DMS153 (cell line): ENCODE measurements at regions not wholly inside any gene's neighbourhood (a gene's known extent, or its start where the extent isn't known, plus 50 kb on each side); places are given as distances from the start of the nearest gene placed in this dataset.

Experiments used
- DNase-seq: peaks from one replicate; lab custom pipeline; 2025; lab: John Stamatoyannopoulos, UW

- no peak for DNase-seq
Measured at GRCh38 chr4:18880871-18881270, 859.3 kb upstream of the LCORL start.

- DNase-seq, result no peak
Measured at GRCh38 chr4:18878561-18878960, 857.0 kb upstream of the LCORL start.

GRCh38 chr4:18869166-18869565 is 847.6 kb upstream of the LCORL start:
- DNase-seq, result no peak

GRCh38 chr4:18860836-18861530 is 839.4 kb upstream of the LCORL start:
- no peak for DNase-seq

GRCh38 chr4:18859468-18859867 is 837.9 kb upstream of the LCORL start:
- DNase-seq, result no peak

GRCh38 chr4:18858229-18858922 is 836.8 kb upstream of the LCORL start:
- DNase-seq, result no peak

- DNase-seq, result no peak
Measured at GRCh38 chr4:18850867-18851266, 829.3 kb upstream of the LCORL start.

GRCh38 chr4:18847249-18847890 is 825.8 kb upstream of the LCORL start:
- DNase-seq, result no peak

GRCh38 chr4:18846313-18846712 is 824.8 kb upstream of the LCORL start:
- DNase-seq, result no peak

GRCh38 chr4:18844726-18845125 is 823.2 kb upstream of the LCORL start:
- DNase-seq, result no peak

- no peak for DNase-seq
Measured at GRCh38 chr4:18842431-18842830, 820.9 kb upstream of the LCORL start.

GRCh38 chr4:18840481-18840880 is 818.9 kb upstream of the LCORL start:
- no peak for DNase-seq

- no peak for DNase-seq
Measured at GRCh38 chr4:18816228-18816895, 794.8 kb upstream of the LCORL start.

GRCh38 chr4:18815779-18816173 is 794.2 kb upstream of the LCORL start:
- DNase-seq, result no peak

GRCh38 chr4:18815081-18815778 is 793.7 kb upstream of the LCORL start:
- no peak for DNase-seq

GRCh38 chr4:18813771-18814170 is 792.2 kb upstream of the LCORL start:
- DNase-seq, result no peak

- no peak for DNase-seq
Measured at GRCh38 chr4:18813055-18813454, 791.5 kb upstream of the LCORL start.

- no peak for DNase-seq
Measured at GRCh38 chr4:18803781-18804180, 782.2 kb upstream of the LCORL start.

- no peak for DNase-seq
Measured at GRCh38 chr4:18798123-18798522, 776.6 kb upstream of the LCORL start.

- DNase-seq, result no peak
Measured at GRCh38 chr4:18795794-18796193, 774.2 kb upstream of the LCORL start.

- DNase-seq, result no peak
Measured at GRCh38 chr4:18777190-18777930, 755.8 kb upstream of the LCORL start.
